RPMI8226 (cell line): ENCODE measurements at regions not wholly inside any gene's neighbourhood (a gene's known extent, or its start where the extent isn't known, plus 50 kb on each side); places are given as distances from the start of the nearest gene placed in this dataset.
"Not testable (repeated sequence)": the region's sequence is repeated elsewhere in the genome, so short reads cannot be mapped to it uniquely, and the experiment has no call there.

Experiments used
- DNase-seq: peaks from one replicate; pipeline ENCODE4 v3.0.0-alpha.2; 2015

- no peak for DNase-seq
Observed at GRCh38 chr4:20046931-20047677, 204.6 kb upstream of the SLIT2 start.

- DNase-seq: no peak
Observed at GRCh38 chr4:20046179-20046578, 205.5 kb upstream of the SLIT2 start.

- DNase-seq: no peak
Observed at GRCh38 chr4:20044966-20045365, 206.7 kb upstream of the SLIT2 start.

GRCh38 chr4:20044502-20044911 lies 207.2 kb upstream of the SLIT2 start:
- no peak for DNase-seq

- DNase-seq: no peak
Observed at GRCh38 chr4:20043991-20044390, 207.7 kb upstream of the SLIT2 start.

- DNase-seq: no peak
Observed at GRCh38 chr4:20042769-20043168, 208.9 kb upstream of the SLIT2 start.

GRCh38 chr4:20041839-20042407 lies 209.8 kb upstream of the SLIT2 start:
- no peak for DNase-seq

- no peak for DNase-seq
Observed at GRCh38 chr4:20037745-20038144, 214.0 kb upstream of the SLIT2 start.

- no peak for DNase-seq
Observed at GRCh38 chr4:20030108-20030507, 221.6 kb upstream of the SLIT2 start.

GRCh38 chr4:20028645-20029044 lies 223.1 kb upstream of the SLIT2 start:
- no peak for DNase-seq

- no peak for DNase-seq
Observed at GRCh38 chr4:20026456-20026855, 225.2 kb upstream of the SLIT2 start.

GRCh38 chr4:20022471-20022870 lies 229.2 kb upstream of the SLIT2 start:
- DNase-seq: no peak

GRCh38 chr4:20020056-20020455 lies 231.6 kb upstream of the SLIT2 start:
- no peak for DNase-seq

- no peak for DNase-seq
Observed at GRCh38 chr4:20019310-20020015, 232.2 kb upstream of the SLIT2 start.

GRCh38 chr4:20017777-20018115 lies 234.0 kb upstream of the SLIT2 start:
- no peak for DNase-seq

GRCh38 chr4:20017070-20017776 lies 234.5 kb upstream of the SLIT2 start:
- no peak for DNase-seq

- no peak for DNase-seq
Observed at GRCh38 chr4:20015636-20016224, 236.0 kb upstream of the SLIT2 start.

- not testable (repeated sequence) for DNase-seq
Observed at GRCh38 chr4:20003836-20004558, 247.7 kb upstream of the SLIT2 start.

GRCh38 chr4:19999775-20000414 lies 251.8 kb upstream of the SLIT2 start:
- DNase-seq: no peak

- DNase-seq: no peak
Observed at GRCh38 chr4:19999276-19999675, 252.4 kb upstream of the SLIT2 start.

- DNase-seq: no peak
Observed at GRCh38 chr4:19993242-19993641, 258.5 kb upstream of the SLIT2 start.

- no peak for DNase-seq
Observed at GRCh38 chr4:19992471-19993093, 259.1 kb upstream of the SLIT2 start.
